Activated naive CD4-positive, alpha-beta T cell treated with anti-CD3 and anti-CD28 coated beads, Interleukin-2, amount 10 ng/mL, durations not matched to agents 7 days and 5 days (primary cell): ENCODE measurements at regions not wholly inside any gene's neighbourhood (a gene's known extent, or its start where the extent isn't known, plus 50 kb on each side); places are given as distances from the start of the nearest gene placed in this dataset.

Source experiments
- CTCF ChIA-PET: fragments of 350-600 bp; sonication (Branson Sonifier 250); formaldehyde crosslinking; loops from one replicate; lab custom pipeline; 2021; ENCODE audit warnings: antibody characterized with exemption; lab: Charles Lee
- DNase-seq: peaks from one replicate; pipeline ENCODE4 v3.0.0-alpha.2; 2020
- H3K27ac Mint-ChIP-seq: one replicate; pipeline ENCODE4 v1.8.0; 2021; ENCODE audit warnings: mild to moderate bottlenecking, moderate library complexity, mixed read lengths
- H3K27me3 Mint-ChIP-seq: one replicate; pipeline ENCODE4 v1.8.0; 2021; ENCODE audit warnings: mild to moderate bottlenecking, mixed read lengths
- H3K36me3 Mint-ChIP-seq: one replicate; pipeline ENCODE4 v1.8.0; 2021; ENCODE audit warnings: mixed read lengths
- H3K4me1 Mint-ChIP-seq: one replicate; pipeline ENCODE4 v1.8.0; 2021; ENCODE audit warnings: mixed read lengths
- H3K4me3 Mint-ChIP-seq: one replicate; pipeline ENCODE4 v1.8.0; 2021; ENCODE audit warnings: mild to moderate bottlenecking, moderate library complexity, mixed read lengths
- H3K9me3 Mint-ChIP-seq: one replicate; pipeline ENCODE4 v1.8.0; 2021; ENCODE audit warnings: mixed read lengths

DNA sequence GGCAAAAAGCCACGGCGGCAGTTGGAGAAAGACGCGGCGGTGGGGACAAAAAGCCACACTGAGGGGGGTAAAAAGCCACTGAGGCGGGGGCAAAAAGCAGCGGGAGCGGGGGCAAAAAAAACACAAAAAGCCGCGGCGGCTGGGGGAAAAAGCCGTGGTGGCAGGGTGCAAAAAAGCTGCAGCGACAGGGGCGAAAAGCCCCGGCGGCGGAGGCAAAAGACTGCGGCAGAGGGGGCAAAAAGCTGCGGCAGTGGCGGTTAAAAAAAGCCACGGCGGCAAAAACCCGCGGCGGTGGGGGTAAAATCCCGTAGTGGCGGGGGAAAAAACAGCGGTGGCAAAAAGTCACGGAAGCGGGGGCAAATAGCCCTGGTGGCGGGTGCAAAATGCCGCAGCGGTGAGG is 527.3 kb downstream of the ZNF33B start:
- no peaks in the 10 kb centered on the region for H3K27me3 Mint-ChIP-seq
- H3K27ac Mint-ChIP-seq: no peak overlapping the region
- H3K4me3 Mint-ChIP-seq: no peak overlapping the region
- DNase-seq: no peak
- H3K36me3 Mint-ChIP-seq: no peaks in the 10 kb centered on the region
- CTCF ChIA-PET: no interaction called here
- H3K9me3 Mint-ChIP-seq: peaks cover 25% of the 10 kb centered on the region
- H3K4me1 Mint-ChIP-seq: no peaks in the 10 kb centered on the region
